ENCODE measurements at regions not wholly inside any gene's neighbourhood (a gene's known extent, or its start where the extent isn't known, plus 50 kb on each side); places are given as distances from the start of the nearest gene placed in this dataset.

- no peak for DNase-seq (ENCODE audit: low read depth in 1 of 2, low spot score in 1 of 2)
- no peak for FAIRE-seq
- Histone ChIP-seq H3K27ac (no peak overlapping the region), H3K9me3 (no peaks in the 10 kb centered on the region), H3K4me1 (no peaks in the 10 kb centered on the region), H3K4me3 (no peak overlapping the region), H3K4me2 (no peak overlapping the region)
- ATAC-seq = no peak
- 41% methylated on average over 9 of the region's 9 CpGs for WGBS (ENCODE audit: missing lambda C conversion rate)
- ChIA-PET POLR2A (no interaction called here), CTCF (interaction anchor here (0.9 to 2.3 kb wide), 2 partner anchors 10 to 298 kb away, joined by 3 to 7 read pairs; no protein-coding TSS in a partner anchor)
- no peak for TF ChIP-seq ZSCAN20 (CRISPR knock-in tag; IDR thresholded peaks at IDR 0.05)
- TF ChIP-seq EHMT2 (IDR thresholded peaks at IDR 0.05; ENCODE audit: low read depth) = no peak
- TF ChIP-seq EP300 (IDR thresholded peaks at IDR 0.05) = no peak
- no peak for TF ChIP-seq NFE2L2 (conservative IDR thresholded peaks at IDR 0.05; ENCODE audit: low read length)
- no peak for TF ChIP-seq CTCF (IDR thresholded peaks at IDR 0.05)
- TF ChIP-seq ESRRA (IDR thresholded peaks at IDR 0.05; ENCODE audit: borderline replicate concordance, low read length) = no peak
- no peak for TF ChIP-seq MAZ (IDR thresholded peaks at IDR 0.05; ENCODE audit: borderline replicate concordance, low read depth, low read length)
- TF ChIP-seq KDM1A (IDR thresholded peaks at IDR 0.05; ENCODE audit: low read depth) = no peak
These were observed 289.7 kb downstream of the EN1 start for GRCh38 chr2:118557791-118558190.

- Histone ChIP-seq H3K9me3 (no peaks in the 10 kb centered on the region), H3K4me3 (no peak overlapping the region), H3K27ac (no peak overlapping the region), H3K4me1 (no peaks in the 10 kb centered on the region), H3K4me2 (no peak overlapping the region)
- no peak for ATAC-seq
- WGBS (ENCODE audit: missing lambda C conversion rate) = 17% methylated on average over 5 of the region's 5 CpGs
- CTCF ChIA-PET = interaction anchor here (0.9 kb wide), 1 partner anchor 11 kb away, joined by 3 read pairs; no protein-coding TSS in a partner anchor
- FAIRE-seq = no peak
- POLR2A ChIA-PET = no interaction called here
- DNase-seq (ENCODE audit: low read depth in 1 of 2, low spot score in 1 of 2) = no peak
- TF ChIP-seq HES2 (IDR thresholded peaks at IDR 0.05) = no peak
- no peak for TF ChIP-seq ELK1 (IDR thresholded peaks at IDR 0.05; ENCODE audit: low read depth, low read length)
- TF ChIP-seq RARB (CRISPR knock-in tag; IDR thresholded peaks at IDR 0.05) = no peak
- TF ChIP-seq NPAS2 (CRISPR knock-in tag; IDR thresholded peaks at IDR 0.05; ENCODE audit: borderline replicate concordance) = no peak
- TF ChIP-seq CHD2 (IDR thresholded peaks at IDR 0.05; ENCODE audit: low read length, partially characterized antibody) = no peak
- no peak for TF ChIP-seq ZFP36 (IDR thresholded peaks at IDR 0.05; ENCODE audit: borderline replicate concordance, partially characterized antibody)
- TF ChIP-seq EHF (CRISPR knock-in tag; IDR thresholded peaks at IDR 0.05) = no peak
- no peak for TF ChIP-seq USF2 (IDR thresholded peaks at IDR 0.05)
- no peak for TF ChIP-seq HEYL (CRISPR knock-in tag; IDR thresholded peaks at IDR 0.05)
- no peak for TF ChIP-seq EHMT2 (IDR thresholded peaks at IDR 0.05; ENCODE audit: low read depth)
- no peak for TF ChIP-seq REST (IDR thresholded peaks at IDR 0.05)
- no peak for TF ChIP-seq MYC (IDR thresholded peaks at IDR 0.05; ENCODE audit: borderline replicate concordance, low read length)
- TF ChIP-seq FOXS1 (CRISPR knock-in tag; IDR thresholded peaks at IDR 0.05) = no peak
- no peak for TF ChIP-seq CBX2 (IDR thresholded peaks at IDR 0.05; ENCODE audit: borderline replicate concordance, low read depth)
- TF ChIP-seq RCOR1 (IDR thresholded peaks at IDR 0.05; ENCODE audit: low read depth, low read length) = no peak
- TF ChIP-seq FOSL2 (IDR thresholded peaks at IDR 0.05) = no peak
- no peak for TF ChIP-seq FOSL2 (CRISPR knock-in tag; IDR thresholded peaks at IDR 0.05)
- no peak for TF ChIP-seq HOXB5 (CRISPR knock-in tag; IDR thresholded peaks at IDR 0.05)
- no peak for TF ChIP-seq ZSCAN20 (CRISPR knock-in tag; IDR thresholded peaks at IDR 0.05)
- TF ChIP-seq CBX8 (IDR thresholded peaks at IDR 0.05) = no peak
- TF ChIP-seq EP300 (IDR thresholded peaks at IDR 0.05) = no peak
These were observed 290.4 kb downstream of the EN1 start for GRCh38 chr2:118557016-118557415.
